ENCODE measurements at regions not wholly inside any gene's neighbourhood (a gene's known extent, or its start where the extent isn't known, plus 50 kb on each side); places are given as distances from the start of the nearest gene placed in this dataset.

GRCh38 chr3:191695815-191696153 is 234.8 kb downstream of the PYDC2 start:
- H2BK15ac ChIP-seq (ENCODE audit: low read depth, poor library complexity, severe bottlenecking), result no peak overlapping the region
- H3K4ac ChIP-seq (ENCODE audit: low read depth in 1 of 2, low read length in 2 of 2), result no peak overlapping the region
- peaks cover 4% of the 10 kb centered on the region for H3K9me3 ChIP-seq (ENCODE audit: control insufficient read depth, low read length)

GRCh38 chr3:191696348-191696747 is 235.4 kb downstream of the PYDC2 start:
- Histone ChIP-seq H3K9ac (ENCODE audit: low read length) (no peak overlapping the region), H4K8ac (ENCODE audit: low read length) (no peak overlapping the region), H3K27ac (ENCODE audit: low read length, poor library complexity, severe bottlenecking) (no peak overlapping the region), H3K4me1 (ENCODE audit: control insufficient read depth, insufficient read depth, low read depth, low read length) (no peaks in the 10 kb centered on the region), H3K23ac (ENCODE audit: low read length in 2 of 2) (no peak overlapping the region), H3K79me1 (replicated peaks; ENCODE audit: low read length, poor library complexity, severe bottlenecking) (no peaks in the 10 kb centered on the region), H4K91ac (ENCODE audit: low read length) (no peak overlapping the region), H3K27me3 (ENCODE audit: control insufficient read depth in 1 of 2, insufficient read depth in 1 of 2, low read length in 2 of 2) (no peaks in the 10 kb centered on the region), H2BK12ac (ENCODE audit: low read length in 2 of 2) (no peak overlapping the region), H2BK120ac (ENCODE audit: low read depth, low read length) (no peak overlapping the region), H2BK15ac (ENCODE audit: low read depth, poor library complexity, severe bottlenecking) (no peak overlapping the region), H3K4ac (ENCODE audit: low read depth in 1 of 2, low read length in 2 of 2) (no peak overlapping the region), H2AFZ (ENCODE audit: low read depth, low read length) (no peak overlapping the region), H3K9me3 (ENCODE audit: control insufficient read depth, low read length) (peaks cover 10% of the 10 kb centered on the region), H3K36me3 (ENCODE audit: control insufficient read depth in 1 of 2, insufficient read depth in 2 of 2, low read depth in 1 of 2, low read length in 2 of 2) (no peaks in the 10 kb centered on the region), H2AK5ac (ENCODE audit: low read length, severe bottlenecking) (no peak overlapping the region), H2BK5ac (ENCODE audit: low read depth, low read length, poor library complexity, severe bottlenecking) (no peak overlapping the region), H3K18ac (ENCODE audit: low read depth in 1 of 2, low read length in 2 of 2) (no peak overlapping the region), H3K4me2 (ENCODE audit: low read length, poor library complexity, severe bottlenecking) (no peak overlapping the region), H3K4me3 (ENCODE audit: insufficient read depth in 1 of 2, low read depth in 1 of 2, low read length in 2 of 2) (no peak overlapping the region), H3K14ac (ENCODE audit: low read length in 2 of 2) (no peak overlapping the region)
- DNase-seq, result no peak

More at GRCh38 chr3:191695815-191696153, 234.8 kb downstream of the PYDC2 start:
- Histone ChIP-seq H3K4me1 (ENCODE audit: control insufficient read depth, insufficient read depth, low read depth, low read length) (no peaks in the 10 kb centered on the region), H3K79me1 (replicated peaks; ENCODE audit: low read length, poor library complexity, severe bottlenecking) (no peaks in the 10 kb centered on the region), H3K18ac (ENCODE audit: low read depth in 1 of 2, low read length in 2 of 2) (no peak overlapping the region), H2BK120ac (ENCODE audit: low read depth, low read length) (no peak overlapping the region), H4K8ac (ENCODE audit: low read length) (no peak overlapping the region), H3K14ac (ENCODE audit: low read length in 2 of 2) (no peak overlapping the region), H2BK5ac (ENCODE audit: low read depth, low read length, poor library complexity, severe bottlenecking) (no peak overlapping the region), H3K23ac (ENCODE audit: low read length in 2 of 2) (no peak overlapping the region), H3K27me3 (ENCODE audit: control insufficient read depth in 1 of 2, insufficient read depth in 1 of 2, low read length in 2 of 2) (no peaks in the 10 kb centered on the region), H2AK5ac (ENCODE audit: low read length, severe bottlenecking) (no peak overlapping the region), H2BK12ac (ENCODE audit: low read length in 2 of 2) (no peak overlapping the region), H3K4me3 (ENCODE audit: insufficient read depth in 1 of 2, low read depth in 1 of 2, low read length in 2 of 2) (no peak overlapping the region), H3K4me2 (ENCODE audit: low read length, poor library complexity, severe bottlenecking) (no peak overlapping the region), H2AFZ (ENCODE audit: low read depth, low read length) (no peak overlapping the region), H4K91ac (ENCODE audit: low read length) (no peak overlapping the region), H3K27ac (ENCODE audit: low read length, poor library complexity, severe bottlenecking) (no peak overlapping the region), H3K9ac (ENCODE audit: low read length) (no peak overlapping the region), H3K36me3 (ENCODE audit: control insufficient read depth in 1 of 2, insufficient read depth in 2 of 2, low read depth in 1 of 2, low read length in 2 of 2) (no peaks in the 10 kb centered on the region)
- no peak for DNase-seq

GRCh38 chr3:191699546-191699945 is 238.6 kb downstream of the PYDC2 start:
- WGBS, result 61% methylated on average over 1 of the region's 1 CpG
- H3K4me2 ChIP-seq (ENCODE audit: low read length, poor library complexity, severe bottlenecking), result no peak overlapping the region
- no peak overlapping the region for H2BK12ac ChIP-seq (ENCODE audit: low read length in 2 of 2)

GRCh38 chr3:191702121-191702520 is 241.2 kb downstream of the PYDC2 start:
- no peaks in the 10 kb centered on the region for H3K79me1 ChIP-seq (replicated peaks; ENCODE audit: low read length, poor library complexity, severe bottlenecking)
- no peak overlapping the region for H2AK5ac ChIP-seq (ENCODE audit: low read length, severe bottlenecking)
- no peak overlapping the region for H3K9ac ChIP-seq (ENCODE audit: low read length)
- no peak overlapping the region for H2AFZ ChIP-seq (ENCODE audit: low read depth, low read length)
- no peak overlapping the region for H4K8ac ChIP-seq (ENCODE audit: low read length)
- H3K27me3 ChIP-seq (ENCODE audit: control insufficient read depth in 1 of 2, insufficient read depth in 1 of 2, low read length in 2 of 2), result no peaks in the 10 kb centered on the region
- no peak overlapping the region for H3K27ac ChIP-seq (ENCODE audit: low read length, poor library complexity, severe bottlenecking)
- no peak overlapping the region for H2BK120ac ChIP-seq (ENCODE audit: low read depth, low read length)
- H3K4me2 ChIP-seq (ENCODE audit: low read length, poor library complexity, severe bottlenecking), result no peak overlapping the region
- peaks cover 0 to 4% of the 10 kb centered on the region in 2 experiments for H3K36me3 ChIP-seq (ENCODE audit: control insufficient read depth in 1 of 2, insufficient read depth in 2 of 2, low read depth in 1 of 2, low read length in 2 of 2)
- no peak overlapping the region for H4K91ac ChIP-seq (ENCODE audit: low read length)
- no peak overlapping the region for H2BK12ac ChIP-seq (ENCODE audit: low read length in 2 of 2)
- no peak overlapping the region for H3K4ac ChIP-seq (ENCODE audit: low read depth in 1 of 2, low read length in 2 of 2)
- WGBS, result no CpG with 5 or more reads among the region's 2 CpGs
- H3K14ac ChIP-seq (ENCODE audit: low read length in 2 of 2), result no peak overlapping the region
- H3K4me1 ChIP-seq (ENCODE audit: control insufficient read depth, insufficient read depth, low read depth, low read length), result no peaks in the 10 kb centered on the region
- peaks cover 36% of the 10 kb centered on the region for H3K9me3 ChIP-seq (ENCODE audit: control insufficient read depth, low read length)
- H3K18ac ChIP-seq (ENCODE audit: low read depth in 1 of 2, low read length in 2 of 2), result no peak overlapping the region
- no peak overlapping the region for H2BK5ac ChIP-seq (ENCODE audit: low read depth, low read length, poor library complexity, severe bottlenecking)
- H3K23ac ChIP-seq (ENCODE audit: low read length in 2 of 2), result no peak overlapping the region
- H3K4me3 ChIP-seq (ENCODE audit: insufficient read depth in 1 of 2, low read depth in 1 of 2, low read length in 2 of 2), result no peak overlapping the region
- no peak overlapping the region for H2BK15ac ChIP-seq (ENCODE audit: low read depth, poor library complexity, severe bottlenecking)
- no peak for DNase-seq

More at GRCh38 chr3:191699546-191699945, 238.6 kb downstream of the PYDC2 start:
- H2BK15ac ChIP-seq (ENCODE audit: low read depth, poor library complexity, severe bottlenecking), result no peak overlapping the region
- H2BK120ac ChIP-seq (ENCODE audit: low read depth, low read length), result no peak overlapping the region
- H3K4me1 ChIP-seq (ENCODE audit: control insufficient read depth, insufficient read depth, low read depth, low read length), result no peaks in the 10 kb centered on the region
- H3K79me1 ChIP-seq (replicated peaks; ENCODE audit: low read length, poor library complexity, severe bottlenecking), result no peaks in the 10 kb centered on the region
- H3K36me3 ChIP-seq (ENCODE audit: control insufficient read depth in 1 of 2, insufficient read depth in 2 of 2, low read depth in 1 of 2, low read length in 2 of 2), result peaks cover 0 to 4% of the 10 kb centered on the region in 2 experiments
- H3K9me3 ChIP-seq (ENCODE audit: control insufficient read depth, low read length), result peaks cover 24% of the 10 kb centered on the region
- no peak overlapping the region for H2BK5ac ChIP-seq (ENCODE audit: low read depth, low read length, poor library complexity, severe bottlenecking)
- no peak overlapping the region for H3K4me3 ChIP-seq (ENCODE audit: insufficient read depth in 1 of 2, low read depth in 1 of 2, low read length in 2 of 2)
- H4K91ac ChIP-seq (ENCODE audit: low read length), result no peak overlapping the region
- no peak overlapping the region for H3K4ac ChIP-seq (ENCODE audit: low read depth in 1 of 2, low read length in 2 of 2)
- H3K9ac ChIP-seq (ENCODE audit: low read length), result no peak overlapping the region
- no peak overlapping the region for H2AFZ ChIP-seq (ENCODE audit: low read depth, low read length)
- H3K18ac ChIP-seq (ENCODE audit: low read depth in 1 of 2, low read length in 2 of 2), result no peak overlapping the region
- H3K23ac ChIP-seq (ENCODE audit: low read length in 2 of 2), result no peak overlapping the region
- no peak overlapping the region for H2AK5ac ChIP-seq (ENCODE audit: low read length, severe bottlenecking)
- H3K14ac ChIP-seq (ENCODE audit: low read length in 2 of 2), result no peak overlapping the region
- H3K27ac ChIP-seq (ENCODE audit: low read length, poor library complexity, severe bottlenecking), result no peak overlapping the region
- H4K8ac ChIP-seq (ENCODE audit: low read length), result no peak overlapping the region
- no peak for DNase-seq
- no peaks in the 10 kb centered on the region for H3K27me3 ChIP-seq (ENCODE audit: control insufficient read depth in 1 of 2, insufficient read depth in 1 of 2, low read length in 2 of 2)

Measured in mesenchymal stem cell (in vitro differentiated cells and primary cell).